K562 (cell line): ENCODE measurements at regions not wholly inside any gene's neighbourhood (a gene's known extent, or its start where the extent isn't known, plus 50 kb on each side); places are given as distances from the start of the nearest gene placed in this dataset.

Experiments used
- ATAC-seq: fragments of 200-7000 bp; cut with Tn5 transposase; 3 replicates; pipeline ENCODE4 v1.9.1; 2020; ENCODE audit warnings: moderate library complexity
- BruUV-seq: library from RNA; stranded (reverse); fragments of 400-500 nt; replicated peaks from 2 replicates; lab custom pipeline; 2021; lab: Mats Ljungman, UMichigan
- CTCF ChIA-PET: fragments of 300-600 bp; formaldehyde crosslinking; extraction: SDS; loops from one replicate; lab custom pipeline; 2021; ENCODE audit warnings: low intra/inter-chr PET ratio; lab: Yijun Ruan, JAX
- POLR2A ChIA-PET: fragments of 300-600, 350-650 bp; sonication (Branson Sonifier 250); formaldehyde crosslinking; extraction: SDS; loops from one replicate; lab custom pipeline; 2021; ENCODE audit warnings: antibody characterized with exemption, inconsistent platforms; lab: Yijun Ruan, JAX
- DNase-seq, 4 experiments: peaks; one replicate each; pipeline versions ENCODE4 v3.0.0 to v3.0.0-alpha.2; 2011 to 2018; ENCODE audit warnings: low spot score in 3 of 4, mixed read lengths in 3 of 4; ENCODE audit errors: extremely low read depth in 1 of 4
- FAIRE-seq: peaks from 2 replicates; lab custom pipeline; 2011; peaks lifted over from hg19 to GRCh38; lab: Jason Lieb, UNC
- H2AFZ ChIP-seq: 2 replicates; pipeline ENCODE4 v1.6.0; 2011; ENCODE audit warnings: low read depth, low read length, control low read depth, inconsistent platforms
- H3K27ac ChIP-seq: fragments of 200-600 bp; 3 replicates; pipeline ENCODE4 v1.8.0; 2011; ENCODE audit warnings: low read depth, mild to moderate bottlenecking, control low read depth, inconsistent platforms, low read length, moderate library complexity, mixed read lengths; ENCODE audit errors: extremely low read depth
- H3K27me3 ChIP-seq, 2 experiments: fragments of 300-600 bp in 1 of 2; 2 replicates in 1 of 2; 3 replicates in 1 of 2; pipeline versions ENCODE4 v1.6.0 to v1.8.0; 2011; ENCODE audit warnings: inconsistent platforms in 2 of 2, low read length in 2 of 2, mild to moderate bottlenecking in 1 of 2, mixed read lengths in 1 of 2, moderate library complexity in 1 of 2; ENCODE audit not compliant: control insufficient read depth in 2 of 2, insufficient read depth in 2 of 2
- H3K36me3 ChIP-seq: fragments of 300-600 bp; 3 replicates; pipeline ENCODE4 v1.8.0; 2011; ENCODE audit warnings: mild to moderate bottlenecking, low read length, inconsistent platforms; ENCODE audit not compliant: control insufficient read depth, insufficient read depth
- H3K4me1 ChIP-seq, 2 experiments: fragments of 200-600 bp in 1 of 2; replicated peaks in 1 of 2; 2 replicates in 1 of 2; 3 replicates in 1 of 2; pipeline versions ENCODE4 v1.5.1 to v1.8.0; 2011; ENCODE audit warnings: inconsistent platforms in 2 of 2, low read length in 2 of 2, mild to moderate bottlenecking in 1 of 2, mixed read lengths in 1 of 2, moderate library complexity in 1 of 2; ENCODE audit not compliant: control insufficient read depth in 2 of 2, insufficient read depth in 2 of 2
- H3K4me2 ChIP-seq: 2 replicates; pipeline ENCODE4 v1.6.1; 2011; ENCODE audit warnings: low read length, control low read depth, inconsistent platforms, mixed read lengths; ENCODE audit not compliant: insufficient read depth
- H3K4me3 ChIP-seq: fragments of 200-600 bp; sonication (generic), shearing (Covaris generic); 2 replicates; pipeline ENCODE4 v1.5.1; 2016; ENCODE audit warnings: control low read depth, inconsistent platforms
- H3K79me2 ChIP-seq: fragments of 200-600 bp; 3 replicates; pipeline ENCODE4 v1.8.0; 2011; ENCODE audit warnings: low read length, inconsistent platforms; ENCODE audit not compliant: control insufficient read depth, insufficient read depth
- H3K9ac ChIP-seq, 2 experiments: 2 replicates each; pipeline versions ENCODE4 v1.6.0 to v1.6.1; 2011; ENCODE audit warnings: low read depth in 2 of 2, low read length in 2 of 2, control low read depth in 1 of 2, inconsistent platforms in 1 of 2, mild to moderate bottlenecking in 1 of 2, mixed read lengths in 1 of 2; ENCODE audit not compliant: insufficient read depth in 1 of 2
- H3K9me1 ChIP-seq: one replicate; pipeline ENCODE4 v1.6.0; 2011; ENCODE audit warnings: inconsistent platforms, mild to moderate bottlenecking, low read length, moderate library complexity; ENCODE audit not compliant: control insufficient read depth, insufficient read depth
- H3K9me3 ChIP-seq: replicated peaks from 2 replicates; pipeline ENCODE4 v1.5.1; 2011; ENCODE audit warnings: low read depth, low read length, inconsistent platforms; ENCODE audit not compliant: control insufficient read depth, insufficient read depth
- H4K20me1 ChIP-seq: replicated peaks from 2 replicates; pipeline ENCODE4 v1.6.1; 2011; ENCODE audit warnings: low read length, inconsistent platforms, mixed read lengths; ENCODE audit not compliant: control insufficient read depth, insufficient read depth
- LEF1 ChIP-seq: fragments of 450-650 bp; IDR thresholded peaks from 2 replicates; pipeline ENCODE4 v1.6.1; 2016; ENCODE audit warnings: mild to moderate bottlenecking
- NR2C2 ChIP-seq, 2 experiments: fragments of 200-800 bp in 1 of 2; sonication (Bioruptor generic) in 1 of 2; sonication (generic) in 1 of 2; formaldehyde crosslinking in 1 of 2; IDR thresholded peaks; 2 replicates each; pipeline versions ENCODE4 v1.6.1 to v1.8.0; 2016 to 2022; ENCODE audit warnings: mild to moderate bottlenecking in 1 of 2, missing compliant biosample characterization in 1 of 2, missing genetic modification characterization in 1 of 2, missing genetic modification reagents in 1 of 2
- RBM25 ChIP-seq: fragments of 200-400 bp; formaldehyde crosslinking; IDR thresholded peaks from 2 replicates; pipeline ENCODE4 v1.6.1; 2018; ENCODE audit warnings: low read length, low read depth, moderate library complexity; ENCODE audit not compliant: severe bottlenecking
- RREB1 ChIP-seq: fragments of 250-450 bp; sonication (Bioruptor Pico); IDR thresholded peaks from 2 replicates; pipeline ENCODE4 v1.4.0; 2020
- ZNF644 ChIP-seq: fragments of 200-800 bp; sonication (Bioruptor generic); IDR thresholded peaks from 2 replicates; pipeline ENCODE4 v1.6.1; 2016; ENCODE audit warnings: low read depth, missing genetic modification characterization, missing compliant biosample characterization
- ZNF696 ChIP-seq: fragments of 250-450 bp; sonication (Bioruptor Pico); conservative IDR thresholded peaks from 2 replicates; pipeline ENCODE4 v1.4.0; 2020; ENCODE audit warnings: mild to moderate bottlenecking, moderate library complexity
- WGBS: fragments of 100-300 bp; shearing (Covaris generic); methylation state at CpG from one replicate; pipeline ENCODE4 v1.1.6; 2016; ENCODE audit warnings: low coverage, mixed read lengths; ENCODE audit not compliant: insufficient coverage; ENCODE audit errors: missing lambda C conversion rate; 5-methylcytosine and 5-hydroxymethylcytosine counted together
- in situ Hi-C: fragments of 300-500 bp; cut with MboI; formaldehyde crosslinking; loops from 4 replicates; pipeline ENCODE4 v1.15.0; 2018; ENCODE audit warnings: inconsistent platforms, mixed read lengths
- intact Hi-C: fragments of 100-400 bp; cut with micrococcal nuclease; formaldehyde crosslinking; loops from 2 replicates; pipeline ENCODE4 v1.14.2; 2022
- TF ChIP-seq, protein P1 (sequence below): fragments of 450-650 bp; IDR thresholded peaks from 2 replicates; pipeline ENCODE4 v1.6.1; 2018; ENCODE audit warnings: mild to moderate bottlenecking, low read depth; ENCODE audit not compliant: partially characterized antibody

DNA sequence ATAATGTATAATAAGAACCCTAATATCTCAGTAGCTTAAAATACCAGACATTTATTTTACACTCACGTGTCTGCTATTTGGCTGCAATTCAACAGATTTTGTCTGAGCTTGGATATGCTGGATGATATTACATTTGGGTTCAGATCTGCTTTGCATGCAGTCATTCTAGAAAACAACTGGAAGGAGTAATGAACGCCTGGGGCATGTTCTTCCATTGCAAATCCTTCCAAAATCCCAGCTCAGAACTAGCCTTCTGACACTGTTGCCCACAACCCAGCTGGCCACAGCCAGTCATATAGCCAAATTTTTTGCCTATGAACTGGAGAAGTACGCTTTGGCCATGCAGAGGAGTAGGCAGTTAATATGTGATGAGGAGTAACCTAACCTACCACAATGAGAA is 597.8 kb upstream of the VRK2 start:
- Histone ChIP-seq H4K20me1 (no peaks in the 10 kb centered on the region), H3K4me2 (no peak overlapping the region), H3K27ac (no peak overlapping the region), H3K79me2 (no peaks in the 10 kb centered on the region), H3K9me1 (no peaks in the 10 kb centered on the region), H3K27me3 (no peaks in the 10 kb centered on the region), H3K9me3 (no peaks in the 10 kb centered on the region; the same call in 1 of the 2 replicates), H3K4me1 (no peaks in the 10 kb centered on the region), H3K9ac (no peak overlapping the region), H3K4me3 (no peak overlapping the region), H3K36me3 (no peaks in the 10 kb centered on the region), H2AFZ (no peak overlapping the region)
- in situ Hi-C loops: no loop called here
- 0% methylated on average over 3 of the region's 3 CpGs for whole genome bisulfite sequencing
- ChIA-PET POLR2A (no interaction called here), CTCF (no interaction called here)
- intact Hi-C loops: no loop called here
- no TSS peak for BruUV-seq
- ATAC-seq (no peak), FAIRE-seq (no peak), DNase-seq (no peak)
- TF ChIP-seq ZNF696 (CRISPR knock-in tag): no peak

DNA sequence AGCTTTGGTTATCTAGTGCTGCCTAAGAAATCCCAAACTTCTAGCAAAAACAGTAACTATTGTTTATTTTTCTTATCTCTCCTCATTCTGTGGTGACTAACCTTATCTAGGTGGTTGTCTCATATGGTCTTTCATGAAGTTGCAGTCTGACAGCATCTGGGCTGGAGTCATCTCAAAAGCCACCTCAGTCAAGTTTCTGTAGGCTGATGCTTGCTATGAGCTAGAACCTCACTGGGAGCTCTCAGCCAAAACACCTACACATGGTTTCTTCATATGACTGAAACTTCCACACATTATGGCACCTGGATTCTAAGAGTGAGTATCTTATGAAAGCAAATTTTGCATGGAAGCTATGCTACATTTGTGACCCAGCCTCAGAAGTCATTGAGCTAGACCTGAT is 596.4 kb upstream of the VRK2 start:
- ChIA-PET POLR2A (interaction anchor here (0.7 kb wide), 1 partner anchor 52 kb away, joined by 3 read pairs; no protein-coding TSS in a partner anchor), CTCF (no interaction called here)
- Histone ChIP-seq H3K9me3 (no peaks in the 10 kb centered on the region; the same call in 1 of the 2 replicates), H2AFZ (no peak overlapping the region), H4K20me1 (no peaks in the 10 kb centered on the region), H3K36me3 (no peaks in the 10 kb centered on the region), H3K79me2 (no peaks in the 10 kb centered on the region), H3K4me1 (no peaks in the 10 kb centered on the region), H3K9ac (no peak overlapping the region), H3K9me1 (no peaks in the 10 kb centered on the region), H3K27me3 (no peaks in the 10 kb centered on the region), H3K4me3 (no peak overlapping the region), H3K4me2 (no peak overlapping the region), H3K27ac (no peak overlapping the region)
- BruUV-seq: no TSS peak
- ATAC-seq: no peak
- FAIRE-seq: no peak
- DNase-seq: no peak
- intact Hi-C loops (no loop called here), in situ Hi-C loops (no loop called here)
- TF ChIP-seq LEF1: no peak
- TF ChIP-seq, protein P1, sequence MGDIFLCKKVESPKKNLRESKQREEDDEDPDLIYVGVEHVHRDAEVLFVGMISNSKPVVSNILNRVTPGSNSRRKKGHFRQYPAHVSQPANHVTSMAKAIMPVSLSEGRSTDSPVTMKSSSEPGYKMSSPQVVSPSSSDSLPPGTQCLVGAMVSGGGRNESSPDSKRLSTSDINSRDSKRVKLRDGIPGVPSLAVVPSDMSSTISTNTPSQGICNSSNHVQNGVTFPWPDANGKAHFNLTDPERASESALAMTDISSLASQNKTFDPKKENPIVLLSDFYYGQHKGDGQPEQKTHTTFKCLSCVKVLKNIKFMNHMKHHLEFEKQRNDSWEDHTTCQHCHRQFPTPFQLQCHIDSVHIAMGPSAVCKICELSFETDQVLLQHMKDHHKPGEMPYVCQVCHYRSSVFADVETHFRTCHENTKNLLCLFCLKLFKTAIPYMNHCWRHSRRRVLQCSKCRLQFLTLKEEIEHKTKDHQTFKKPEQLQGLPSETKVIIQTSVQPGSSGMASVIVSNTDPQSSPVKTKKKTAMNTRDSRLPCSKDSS: no peak
- no peak for TF ChIP-seq RBM25
- TF ChIP-seq RREB1 (CRISPR knock-in tag): no peak
- TF ChIP-seq ZNF644 (tag): no peak
- no peak for TF ChIP-seq NR2C2 (CRISPR knock-in tag; IDR thresholded peaks at IDR 0.05)
- no peak for TF ChIP-seq NR2C2 (tag; IDR thresholded peaks at IDR 0.05)
